SIG-M5 treated with dmso at 0.1 percent for 504 hours (cell line): ENCODE measurements at regions not wholly inside any gene's neighbourhood (a gene's known extent, or its start where the extent isn't known, plus 50 kb on each side); places are given as distances from the start of the nearest gene placed in this dataset.

Experiments used
- DNase-seq: peaks from one replicate; lab custom pipeline; 2025; ENCODE audit not compliant: unreplicated experiment; lab: John Stamatoyannopoulos, UW

DNA sequence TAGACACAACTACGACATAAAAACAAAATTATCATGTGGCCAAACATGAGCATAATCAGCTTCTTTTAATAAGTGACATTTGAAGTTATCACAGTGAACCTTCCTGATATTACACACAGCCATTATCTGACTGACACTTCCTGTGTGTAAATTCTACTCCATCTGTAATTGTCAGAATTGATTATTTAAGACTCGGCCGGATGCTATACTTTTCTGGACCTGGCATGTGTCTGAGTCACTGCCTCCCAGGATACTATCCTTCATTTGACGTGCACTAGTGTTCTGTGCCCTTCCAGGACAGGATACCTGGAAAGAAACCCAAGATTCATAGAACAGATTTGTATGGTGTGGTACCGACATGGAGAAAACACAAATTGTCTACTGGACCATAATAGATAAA lies 242.0 kb downstream of the HS3ST3A1 start:
- DNase-seq = no peak

DNA sequence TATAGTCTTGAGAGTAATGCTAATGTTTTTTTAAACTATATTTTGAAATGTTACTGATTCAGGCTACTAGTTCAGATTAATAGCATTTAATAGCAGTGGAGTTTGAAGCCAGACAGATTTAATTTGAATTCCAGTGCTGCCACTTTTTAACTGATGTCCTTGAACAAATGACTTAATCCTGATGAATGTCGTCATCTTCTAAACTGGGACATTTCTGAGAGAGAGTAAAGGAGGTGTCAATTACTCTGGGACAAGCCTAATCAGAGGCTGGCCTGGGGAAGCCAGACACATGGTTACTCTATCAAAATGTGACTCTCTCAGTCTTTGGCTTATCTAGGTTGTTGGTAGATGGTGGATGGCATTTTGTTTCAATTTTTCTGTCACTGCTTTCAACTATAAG lies 246.7 kb downstream of the HS3ST3A1 start:
- no peak for DNase-seq

GRCh38 chr17:13353590-13353989 lies 248.1 kb downstream of the HS3ST3A1 start:
- no peak for DNase-seq

DNA sequence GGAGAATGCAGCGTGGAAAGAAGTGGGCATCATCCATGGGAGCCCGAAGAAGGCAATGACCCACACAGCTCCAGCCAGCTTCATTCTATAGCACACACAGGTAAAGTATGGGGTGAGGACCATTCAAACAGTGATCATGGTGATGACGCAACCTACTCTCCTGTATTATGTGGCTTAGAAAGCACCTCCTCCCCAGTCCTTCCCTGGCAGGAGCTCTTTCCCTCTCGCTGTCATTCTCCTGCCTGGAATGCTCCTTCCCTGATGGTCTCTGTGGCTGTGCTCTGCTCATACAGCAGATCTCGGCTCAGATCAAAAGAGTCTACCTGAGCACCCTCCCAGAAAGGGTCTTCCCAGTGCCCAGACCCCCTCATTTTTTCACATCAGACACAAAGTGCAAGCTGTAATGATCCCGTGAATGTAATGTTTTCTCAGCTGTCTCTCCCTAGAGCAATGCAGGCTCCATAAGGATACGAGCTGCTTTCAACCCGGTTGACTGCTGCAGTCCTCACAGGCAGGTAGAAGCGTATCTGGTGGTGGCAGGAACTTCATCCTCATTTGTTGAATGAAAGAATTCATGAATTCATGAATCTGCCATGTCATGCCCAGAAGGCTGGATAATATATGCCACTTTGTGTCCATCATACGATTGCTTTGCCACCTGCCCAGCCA lies 248.8 kb downstream of the HS3ST3A1 start:
- DNase-seq = no peak

DNA sequence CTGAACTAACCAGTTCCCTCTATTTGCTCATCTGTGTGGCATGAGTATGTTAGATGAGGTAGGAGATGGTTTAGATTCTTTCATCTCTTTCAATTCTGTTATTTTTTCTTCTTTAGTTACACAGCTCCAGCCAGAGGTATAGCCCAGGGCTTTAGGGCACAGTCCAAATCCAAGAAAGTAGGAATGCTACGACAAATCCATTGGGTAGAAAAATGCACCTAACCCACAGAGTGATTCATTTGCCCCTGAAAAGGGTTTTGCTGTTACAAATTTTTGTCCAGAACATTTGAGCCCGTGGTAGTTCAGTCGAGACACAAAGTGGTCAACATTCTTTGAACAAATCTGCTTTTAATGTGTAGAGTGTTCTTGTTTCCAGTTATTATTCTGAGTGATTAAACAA lies 250.7 kb downstream of the HS3ST3A1 start:
- DNase-seq = no peak

- DNase-seq = no peak
Observed at GRCh38 chr17:13350466-13350865, 251.3 kb downstream of the HS3ST3A1 start.

DNA sequence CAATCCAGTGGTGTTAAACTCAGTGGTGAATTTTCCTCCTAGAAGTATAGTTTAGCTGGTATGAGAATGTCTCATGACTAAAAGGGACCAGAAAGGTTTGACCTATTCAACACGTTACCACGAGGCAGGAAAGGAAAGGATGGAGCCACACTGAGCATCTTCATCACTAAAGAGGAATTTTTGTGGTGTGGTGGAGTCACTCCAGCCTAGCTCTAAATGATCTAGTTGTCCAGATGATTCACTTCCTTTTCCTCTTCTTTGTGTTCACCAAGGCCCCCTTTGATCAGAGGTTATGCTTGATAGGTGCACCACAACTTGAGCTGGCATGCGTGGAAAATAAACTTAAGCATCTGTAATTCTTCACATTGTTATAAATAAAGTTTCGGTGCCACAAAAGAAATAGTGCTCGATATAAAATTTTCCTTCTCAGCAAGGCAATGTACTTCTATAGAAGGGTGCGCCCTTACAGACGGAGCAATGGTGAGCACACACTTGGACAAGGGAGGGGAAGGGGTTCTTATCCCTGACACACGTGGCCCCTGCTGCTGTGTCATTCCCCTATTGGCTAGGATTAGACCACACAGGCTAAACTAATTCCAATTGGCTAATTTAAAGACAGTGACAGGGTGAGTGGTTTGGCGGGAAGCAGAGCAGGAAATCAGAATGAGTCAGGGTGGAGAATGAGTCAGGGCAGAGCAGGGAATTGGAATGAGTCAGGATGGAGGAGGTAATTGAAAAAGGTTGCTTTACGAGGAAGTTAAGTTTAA lies 254.6 kb downstream of the HS3ST3A1 start:
- no peak for DNase-seq

DNA sequence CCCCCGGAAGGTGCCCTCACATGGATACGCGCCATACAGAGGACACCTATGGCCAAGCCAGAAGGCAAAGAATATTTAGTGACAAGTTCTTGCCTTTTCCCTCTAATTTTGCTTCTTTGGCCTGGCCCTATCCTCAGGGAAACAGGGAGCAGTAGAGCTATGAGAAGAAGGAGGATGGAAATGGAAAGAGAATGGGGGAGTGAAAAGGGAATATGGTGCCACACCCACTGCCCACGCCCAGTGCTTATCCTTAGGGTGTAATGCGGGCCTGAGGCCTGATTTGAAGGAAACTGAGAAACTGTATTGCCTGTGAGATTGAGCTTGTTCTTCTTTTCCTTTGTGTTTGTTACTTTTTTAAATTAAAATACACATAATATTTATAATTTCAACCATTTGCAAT lies 255.1 kb downstream of the HS3ST3A1 start:
- no peak for DNase-seq

- DNase-seq = no peak
Observed at GRCh38 chr17:13346081-13346533, 255.6 kb downstream of the HS3ST3A1 start.

DNA sequence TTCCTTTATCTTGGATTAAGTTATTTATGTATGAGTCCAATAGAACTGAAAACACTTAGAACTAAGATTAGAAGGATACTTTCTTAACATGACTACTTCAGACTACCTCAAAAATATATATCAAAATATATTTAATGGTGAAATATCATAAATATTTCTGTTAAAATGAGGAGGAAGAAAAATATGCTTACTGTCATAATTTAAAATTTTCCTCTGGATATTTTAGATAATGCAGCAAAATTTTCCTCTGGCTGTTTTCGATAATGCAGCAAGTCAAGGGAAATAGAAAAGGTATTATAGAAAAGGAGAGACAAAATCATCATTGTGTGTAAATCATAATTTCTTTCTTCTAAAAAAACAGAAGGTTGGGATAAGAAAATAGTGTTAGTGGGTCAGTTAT lies 263.3 kb downstream of the HS3ST3A1 start:
- no peak for DNase-seq

DNA sequence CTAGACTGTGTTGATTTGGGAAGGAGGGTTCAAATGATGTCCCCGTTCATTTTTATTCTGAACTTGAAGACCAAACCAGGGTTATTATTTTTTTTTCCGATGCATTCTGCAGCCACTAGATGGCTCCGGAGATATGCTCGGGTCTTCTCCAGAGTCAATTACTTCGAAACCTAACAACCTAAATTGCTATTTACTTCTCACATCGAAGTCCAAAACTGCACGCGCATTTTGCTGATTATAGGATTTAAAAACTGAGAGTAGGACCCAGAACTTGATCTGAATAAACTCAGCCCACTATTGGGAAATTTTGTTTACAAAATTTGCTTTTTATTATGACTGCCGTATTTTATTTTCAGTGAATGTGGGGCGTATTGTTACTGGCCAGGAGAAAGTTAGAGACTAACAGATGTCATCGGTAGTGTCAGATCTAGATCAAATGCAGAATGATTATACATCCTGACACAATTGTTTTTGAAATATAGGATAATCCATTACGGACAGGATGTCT lies 263.8 kb downstream of the HS3ST3A1 start:
- DNase-seq = peak; percentile 0

- DNase-seq = no peak
Observed at GRCh38 chr17:13337151-13337550, 264.6 kb downstream of the HS3ST3A1 start.

DNA sequence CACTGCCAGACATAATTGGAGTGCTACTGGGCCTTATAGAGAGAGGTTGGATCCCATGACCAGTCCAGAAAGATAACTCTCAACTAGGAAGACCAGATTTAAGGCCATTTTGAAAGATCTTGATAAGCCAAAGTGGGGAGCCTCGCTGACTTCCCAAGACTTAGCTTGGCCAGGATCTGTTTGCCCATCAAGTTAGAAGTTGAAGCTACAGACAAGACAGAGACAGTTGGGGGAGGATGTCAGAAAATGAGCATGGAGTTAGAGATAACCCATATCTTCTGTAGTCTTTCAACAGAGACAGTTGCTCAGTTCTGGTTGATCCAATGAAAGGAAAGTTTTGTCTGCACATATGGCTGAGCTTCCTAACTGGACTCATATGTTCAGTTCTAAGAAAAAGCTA lies 267.4 kb downstream of the HS3ST3A1 start:
- DNase-seq = no peak

GRCh38 chr17:13333661-13334060 lies 268.1 kb downstream of the HS3ST3A1 start:
- DNase-seq = no peak

GRCh38 chr17:13332207-13332606 lies 269.5 kb downstream of the HS3ST3A1 start:
- DNase-seq = no peak

DNA sequence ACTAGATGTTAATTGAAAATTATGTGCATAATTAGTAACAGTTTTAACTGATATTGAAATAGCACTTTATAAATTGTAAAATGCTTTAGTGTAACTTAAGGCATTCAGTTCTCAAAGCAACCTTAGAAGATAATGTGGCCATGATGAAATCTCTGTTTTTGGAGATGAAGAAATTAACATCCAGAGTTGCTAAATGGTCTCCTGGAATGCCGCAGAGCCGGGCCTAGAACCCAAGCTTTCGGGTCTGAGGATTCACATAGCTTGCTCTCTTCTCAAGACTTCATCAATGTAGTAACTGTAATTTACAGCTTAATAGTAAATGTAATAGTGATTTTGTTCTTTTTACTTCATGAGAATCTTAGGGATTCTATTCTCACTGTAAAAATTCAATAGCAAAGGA lies 272.3 kb downstream of the HS3ST3A1 start:
- no peak for DNase-seq

GRCh38 chr17:13323990-13324389 lies 277.7 kb downstream of the HS3ST3A1 start:
- DNase-seq = no peak

DNA sequence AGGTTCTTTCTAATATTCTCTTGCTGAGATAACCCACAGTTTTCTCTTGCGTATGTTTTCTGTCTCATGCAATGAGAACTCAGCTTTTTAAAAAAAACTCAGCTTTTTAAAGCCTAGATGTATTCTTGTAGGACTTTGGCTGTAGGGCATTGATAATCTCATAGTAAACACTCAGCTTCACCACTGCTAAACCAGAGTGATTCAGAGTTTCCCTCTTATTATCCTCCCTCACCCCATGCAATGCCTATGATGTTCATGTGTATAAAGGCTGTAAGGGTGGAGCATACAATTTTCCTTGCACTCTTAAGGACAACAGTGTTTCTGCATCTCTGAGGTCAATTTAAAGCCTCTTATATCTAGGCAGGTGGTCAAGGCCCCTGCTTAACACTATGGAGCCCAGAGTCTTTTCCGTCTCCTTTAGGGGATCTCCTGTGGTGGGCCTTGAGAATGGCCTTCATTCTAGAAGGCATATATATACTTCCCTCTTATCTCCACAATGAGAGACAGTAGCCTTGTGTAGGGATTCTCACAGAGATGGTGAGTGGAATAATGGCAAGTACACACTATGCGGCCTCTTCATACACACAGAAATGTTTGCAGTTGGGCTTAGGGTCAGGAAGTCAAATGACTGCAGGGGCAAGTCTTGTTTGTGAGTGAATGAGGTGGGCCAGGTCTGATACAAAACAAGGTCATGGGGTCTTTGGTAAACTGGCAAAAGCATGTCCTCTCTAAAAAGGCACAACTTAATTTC lies 279.6 kb downstream of the HS3ST3A1 start:
- no peak for DNase-seq

GRCh38 chr17:13320046-13320785 lies 281.5 kb downstream of the HS3ST3A1 start:
- no peak for DNase-seq

DNA sequence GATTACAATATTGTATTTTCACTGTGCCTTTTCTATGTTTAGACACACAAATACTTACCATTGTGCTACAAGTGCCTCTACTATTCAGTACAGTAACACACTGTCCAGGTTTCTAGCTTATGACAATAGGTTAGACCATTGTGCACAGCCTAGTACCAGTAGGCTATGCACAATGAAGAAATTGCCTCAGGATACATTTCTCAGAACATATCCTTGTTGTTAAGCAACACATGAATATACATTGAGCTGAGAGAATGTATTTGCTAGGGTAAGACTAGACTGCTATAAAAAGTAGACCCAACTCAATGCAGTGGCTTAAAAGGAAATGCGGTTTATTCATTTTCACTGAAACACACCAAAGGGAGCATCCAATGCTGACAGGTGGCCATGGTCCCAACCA lies 285.1 kb downstream of the HS3ST3A1 start:
- DNase-seq = no peak

DNA sequence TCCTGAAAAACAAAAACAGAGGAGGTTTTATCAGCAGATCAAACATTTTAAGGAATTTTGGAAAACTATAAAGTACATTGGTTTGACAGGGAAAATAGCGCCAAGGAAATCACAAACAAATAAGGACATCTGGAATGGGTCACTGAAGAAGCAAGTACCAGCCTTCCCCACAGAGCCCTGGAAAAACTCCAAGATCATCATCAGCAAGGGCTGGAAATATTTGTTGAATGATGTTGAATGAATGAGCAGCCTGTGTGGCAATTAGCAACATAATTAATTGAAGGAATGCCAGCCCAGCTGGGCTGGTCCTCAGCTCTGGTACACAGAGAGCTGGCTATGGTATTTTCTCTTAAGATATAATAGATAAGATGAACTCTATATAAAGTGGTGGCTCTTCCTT lies 290.4 kb downstream of the HS3ST3A1 start:
- DNase-seq = no peak
